ENCODE measurements at regions not wholly inside any gene's neighbourhood (a gene's known extent, or its start where the extent isn't known, plus 50 kb on each side); places are given as distances from the start of the nearest gene placed in this dataset.

DNA sequence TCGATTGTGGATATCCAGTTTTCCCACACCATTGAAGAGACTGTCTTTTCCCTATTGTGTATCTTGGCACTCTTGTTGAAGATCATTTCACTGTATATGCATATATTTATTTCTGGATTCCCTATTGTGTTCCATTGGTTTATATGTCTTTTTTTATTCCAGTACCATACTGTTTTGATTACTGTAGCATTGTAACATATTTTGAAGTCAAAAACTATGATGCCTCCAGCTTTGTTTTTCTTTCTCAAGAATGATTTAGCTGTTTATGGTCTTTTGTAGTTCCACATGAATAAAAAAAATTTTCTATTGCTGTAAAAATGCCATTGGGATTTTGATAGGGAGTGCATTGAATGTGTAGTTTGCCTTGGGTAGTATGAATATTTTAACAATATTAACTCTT lies 128.1 kb upstream of the SLC38A2 start:
- Histone ChIP-seq H3K9me1 (ENCODE audit: control insufficient read depth, extremely low read depth, insufficient read depth, low read length) (no peaks in the 10 kb centered on the region), H2AFZ (ENCODE audit: control insufficient read depth, low read length) (no peak overlapping the region), H4K20me1 (ENCODE audit: control insufficient read depth, extremely low read depth, insufficient read depth, low read length) (no peaks in the 10 kb centered on the region), H3K4me3 (ENCODE audit: control insufficient read depth in 2 of 3, extremely low read depth in 1 of 3, insufficient read depth in 2 of 3, low read depth in 1 of 3, low read length in 3 of 3) (no peak overlapping the region), H3K27me3 (ENCODE audit: control insufficient read depth, extremely low read depth, insufficient read depth, low read length) (no peaks in the 10 kb centered on the region), H3K36me3 (ENCODE audit: control insufficient read depth in 2 of 2, extremely low read depth in 1 of 2, insufficient read depth in 2 of 2, low read length in 2 of 2) (no peaks in the 10 kb centered on the region), H3K9ac (ENCODE audit: control insufficient read depth, extremely low read depth, insufficient read depth, low read length) (no peak overlapping the region), H3K4me1 (ENCODE audit: control insufficient read depth, extremely low read depth, insufficient read depth, low read length) (peaks cover 10% of the 10 kb centered on the region), H3K27ac (ENCODE audit: control insufficient read depth, insufficient read depth, low read length) (no peak overlapping the region), H3K4me2 (ENCODE audit: control insufficient read depth, extremely low read depth, insufficient read depth, low read depth, low read length) (no peak overlapping the region), H3K9me3 (ENCODE audit: control insufficient read depth, low read depth, low read length) (no peaks in the 10 kb centered on the region), H3K79me2 (ENCODE audit: control insufficient read depth, insufficient read depth, low read length) (no peaks in the 10 kb centered on the region)
- no peak for FAIRE-seq
- DNase-seq (ENCODE audit: low read depth, low spot score), result no peak
- TF ChIP-seq EZH2 (IDR thresholded peaks at IDR 0.05; ENCODE audit: low read length), result no peak
- TF ChIP-seq, protein P1, sequence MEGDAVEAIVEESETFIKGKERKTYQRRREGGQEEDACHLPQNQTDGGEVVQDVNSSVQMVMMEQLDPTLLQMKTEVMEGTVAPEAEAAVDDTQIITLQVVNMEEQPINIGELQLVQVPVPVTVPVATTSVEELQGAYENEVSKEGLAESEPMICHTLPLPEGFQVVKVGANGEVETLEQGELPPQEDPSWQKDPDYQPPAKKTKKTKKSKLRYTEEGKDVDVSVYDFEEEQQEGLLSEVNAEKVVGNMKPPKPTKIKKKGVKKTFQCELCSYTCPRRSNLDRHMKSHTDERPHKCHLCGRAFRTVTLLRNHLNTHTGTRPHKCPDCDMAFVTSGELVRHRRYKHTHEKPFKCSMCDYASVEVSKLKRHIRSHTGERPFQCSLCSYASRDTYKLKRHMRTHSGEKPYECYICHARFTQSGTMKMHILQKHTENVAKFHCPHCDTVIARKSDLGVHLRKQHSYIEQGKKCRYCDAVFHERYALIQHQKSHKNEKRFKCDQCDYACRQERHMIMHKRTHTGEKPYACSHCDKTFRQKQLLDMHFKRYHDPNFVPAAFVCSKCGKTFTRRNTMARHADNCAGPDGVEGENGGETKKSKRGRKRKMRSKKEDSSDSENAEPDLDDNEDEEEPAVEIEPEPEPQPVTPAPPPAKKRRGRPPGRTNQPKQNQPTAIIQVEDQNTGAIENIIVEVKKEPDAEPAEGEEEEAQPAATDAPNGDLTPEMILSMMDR (optimal IDR thresholded peaks at IDR 0.05 in 1 of 3, IDR thresholded peaks at IDR 0.05 in 1 of 3, conservative IDR thresholded peaks at IDR 0.05 in 1 of 3; ENCODE audit: extremely low read depth in 1 of 3, insufficient read depth in 2 of 3, low read length in 3 of 3), result no peak
- dilution Hi-C loops (cut with MboI; ENCODE audit: extremely low pct_ligation_motif_present, low sequenced_read_pairs), result no loop called here

DNA sequence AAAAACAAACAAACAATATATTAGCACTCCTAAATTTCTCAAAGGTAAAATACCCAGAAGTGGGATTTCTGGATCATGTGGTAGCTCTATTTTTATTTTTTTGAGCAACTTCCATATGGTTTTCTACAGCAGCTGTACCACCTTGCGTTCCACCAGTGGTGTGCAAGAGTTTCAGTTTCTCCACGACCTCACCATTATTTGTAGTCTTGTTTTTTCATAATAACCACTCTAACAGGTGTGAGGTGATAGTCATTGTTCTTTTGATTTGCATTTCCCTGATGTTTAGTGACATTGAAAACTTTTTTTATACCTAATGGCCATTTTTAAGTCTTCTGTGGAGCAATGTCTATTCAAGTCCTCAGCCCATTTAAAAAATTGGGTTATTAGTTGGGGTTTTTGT lies 127.3 kb upstream of the SLC38A2 start:
- Histone ChIP-seq H3K9ac (ENCODE audit: control insufficient read depth, extremely low read depth, insufficient read depth, low read length) (no peak overlapping the region), H3K4me2 (ENCODE audit: control insufficient read depth, extremely low read depth, insufficient read depth, low read depth, low read length) (no peak overlapping the region), H3K27ac (ENCODE audit: control insufficient read depth, insufficient read depth, low read length) (no peak overlapping the region), H3K36me3 (ENCODE audit: control insufficient read depth in 2 of 2, extremely low read depth in 1 of 2, insufficient read depth in 2 of 2, low read length in 2 of 2) (no peaks in the 10 kb centered on the region), H2AFZ (ENCODE audit: control insufficient read depth, low read length) (no peak overlapping the region), H3K27me3 (ENCODE audit: control insufficient read depth, extremely low read depth, insufficient read depth, low read length) (no peaks in the 10 kb centered on the region), H3K4me1 (ENCODE audit: control insufficient read depth, extremely low read depth, insufficient read depth, low read length) (peaks cover 10% of the 10 kb centered on the region), H3K4me3 (ENCODE audit: control insufficient read depth in 2 of 3, extremely low read depth in 1 of 3, insufficient read depth in 2 of 3, low read depth in 1 of 3, low read length in 3 of 3) (no peak overlapping the region), H4K20me1 (ENCODE audit: control insufficient read depth, extremely low read depth, insufficient read depth, low read length) (no peaks in the 10 kb centered on the region), H3K79me2 (ENCODE audit: control insufficient read depth, insufficient read depth, low read length) (no peaks in the 10 kb centered on the region), H3K9me3 (ENCODE audit: control insufficient read depth, low read depth, low read length) (no peaks in the 10 kb centered on the region), H3K9me1 (ENCODE audit: control insufficient read depth, extremely low read depth, insufficient read depth, low read length) (no peaks in the 10 kb centered on the region)
- dilution Hi-C loops (cut with MboI; ENCODE audit: extremely low pct_ligation_motif_present, low sequenced_read_pairs), result no loop called here
- FAIRE-seq, result no peak
- no peak for DNase-seq (ENCODE audit: low read depth, low spot score)
- no peak for TF ChIP-seq EZH2 (IDR thresholded peaks at IDR 0.05; ENCODE audit: low read length)
- TF ChIP-seq, protein P1 (optimal IDR thresholded peaks at IDR 0.05 in 1 of 3, IDR thresholded peaks at IDR 0.05 in 1 of 3, conservative IDR thresholded peaks at IDR 0.05 in 1 of 3; ENCODE audit: extremely low read depth in 1 of 3, insufficient read depth in 2 of 3, low read length in 3 of 3), result no peak

All from keratinocyte (primary cell).